PC-3 (cell line): ENCODE measurements at regions not wholly inside any gene's neighbourhood (a gene's known extent, or its start where the extent isn't known, plus 50 kb on each side); places are given as distances from the start of the nearest gene placed in this dataset.
A peak's percentile ranks its signal among the peaks of the same experiment; 100 is the strongest.

Source experiments
- ATAC-seq: fragments of 200-7000 bp; cut with Tn5 transposase; 2 replicates; pipeline ENCODE4 v1.9.1; 2020; ENCODE audit warnings: mild to moderate bottlenecking, moderate library complexity
- BruUV-seq: library from RNA; stranded (reverse); fragments of 400-500 nt; replicated peaks from 2 replicates; lab custom pipeline; 2021; lab: Mats Ljungman, UMichigan
- CTCF ChIA-PET: fragments of 300-600 bp; sonication (Branson Sonifier 250); formaldehyde crosslinking; loops from one replicate; lab custom pipeline; 2022; ENCODE audit warnings: antibody characterized with exemption; lab: Charles Lee
- POLR2A ChIA-PET: fragments of 300-600 bp; sonication (Branson Sonifier 250); formaldehyde crosslinking; loops from one replicate; lab custom pipeline; 2022; ENCODE audit warnings: antibody characterized with exemption; ENCODE audit not compliant: unreplicated experiment; lab: Charles Lee
- DNase-seq: peaks from one replicate; pipeline ENCODE4 v3.0.0-alpha.2; 2015
- H2AFZ ChIP-seq: fragments of 300-600 bp; sonication (generic); 2 replicates; pipeline ENCODE4 v1.6.0; 2016; ENCODE audit warnings: antibody characterized with exemption, low read length
- H3F3A ChIP-seq: fragments of 300-600 bp; sonication (generic); one replicate; pipeline ENCODE4 v1.6.0; 2017; ENCODE audit warnings: antibody characterized with exemption, low read length, control low read depth, mild to moderate bottlenecking; ENCODE audit not compliant: unreplicated experiment
- H3K27ac ChIP-seq: fragments of 300-600 bp; sonication (generic); 2 replicates; pipeline ENCODE4 v1.5.1; 2016; ENCODE audit warnings: mild to moderate bottlenecking, low read length
- H3K27me3 ChIP-seq: fragments of 300-600 bp; sonication (generic); 2 replicates; pipeline ENCODE4 v1.6.1; 2016; ENCODE audit warnings: low read length, mixed read lengths
- H3K36me3 ChIP-seq: fragments of 300-600 bp; sonication (generic); 2 replicates; pipeline ENCODE4 v1.6.1; 2016; ENCODE audit warnings: low read depth, mixed run types, low read length, mixed read lengths
- H3K4me1 ChIP-seq: fragments of 300-600 bp; sonication (generic); 2 replicates; pipeline ENCODE4 v1.5.1; 2016; ENCODE audit warnings: low read length; ENCODE audit not compliant: insufficient read depth
- H3K4me2 ChIP-seq: fragments of 300-600 bp; sonication (generic); 2 replicates; pipeline ENCODE4 v1.6.0; 2016; ENCODE audit warnings: low read length
- H3K4me3 ChIP-seq: fragments of 300-600 bp; sonication (generic); 2 replicates; pipeline ENCODE4 v1.5.1; 2016; ENCODE audit warnings: mild to moderate bottlenecking, low read length, mixed read lengths
- H3K79me2 ChIP-seq: fragments of 300-600 bp; sonication (generic); 2 replicates; pipeline ENCODE4 v1.6.1; 2017; ENCODE audit warnings: low read length, mixed read lengths
- H3K9ac ChIP-seq: fragments of 300-600 bp; sonication (generic); 2 replicates; pipeline ENCODE4 v1.6.0; 2016; ENCODE audit warnings: mild to moderate bottlenecking, low read length
- H3K9me2 ChIP-seq: fragments of 300-600 bp; sonication (generic); replicated peaks from 2 replicates; pipeline ENCODE4 v1.6.1; 2016; ENCODE audit warnings: mixed run types, low read length, mixed read lengths
- H3K9me3 ChIP-seq: fragments of 300-600 bp; sonication (generic); 2 replicates; pipeline ENCODE4 v1.6.1; 2016; ENCODE audit warnings: low read length, mixed read lengths
- H4K20me1 ChIP-seq: fragments of 300-600 bp; sonication (generic); 2 replicates; pipeline ENCODE4 v1.6.1; 2016; ENCODE audit warnings: low read length, mixed read lengths
- CTCF ChIP-seq: fragments of 300-600 bp; sonication (generic); conservative IDR thresholded peaks from 2 replicates; pipeline ENCODE4 v1.5.1; 2017; ENCODE audit warnings: antibody characterized with exemption, low read depth, mild to moderate bottlenecking, low read length
- EZH2 ChIP-seq: fragments of 300-600 bp; sonication (generic); IDR thresholded peaks from one replicate; pipeline ENCODE4 v1.6.1; 2017; ENCODE audit warnings: antibody characterized with exemption, mild to moderate bottlenecking, low read length; ENCODE audit not compliant: unreplicated experiment
- EZH2phosphoT487 ChIP-seq: fragments of 300-600 bp; sonication (generic); IDR thresholded peaks from 2 replicates; pipeline ENCODE4 v1.6.1; 2018; ENCODE audit warnings: mild to moderate bottlenecking, antibody characterized with exemption, low read length, borderline replicate concordance
- intact Hi-C: fragments of 100-400 bp; cut with micrococcal nuclease; formaldehyde crosslinking; loops from 2 replicates; pipeline ENCODE4 v1.9.0; 2023

- Histone ChIP-seq H3K9ac (no peak overlapping the region), H3K4me3 (no peak overlapping the region), H3K9me3 (no peaks in the 10 kb centered on the region), H3K4me2 (no peak overlapping the region), H3F3A (no peaks in the 10 kb centered on the region), H3K36me3 (no peaks in the 10 kb centered on the region), H2AFZ (no peak overlapping the region), H4K20me1 (no peaks in the 10 kb centered on the region), H3K27me3 (no peaks in the 10 kb centered on the region), H3K27ac (no peak overlapping the region), H3K9me2 (no peaks in the 10 kb centered on the region), H3K4me1 (peaks cover 21% of the 10 kb centered on the region), H3K79me2 (no peaks in the 10 kb centered on the region)
- peak; percentile 45 for DNase-seq
- ChIA-PET POLR2A (no interaction called here), CTCF (no interaction called here)
- BruUV-seq, result no TSS peak
- TF ChIP-seq EZH2phosphoT487 (no peak), CTCF (no peak)
- intact Hi-C loops, result no loop called here
- peak; percentile 55 for ATAC-seq
These were observed 167.6 kb downstream of the TFAP2B start for GRCh38 chr6:50986319-50986718.

DNA sequence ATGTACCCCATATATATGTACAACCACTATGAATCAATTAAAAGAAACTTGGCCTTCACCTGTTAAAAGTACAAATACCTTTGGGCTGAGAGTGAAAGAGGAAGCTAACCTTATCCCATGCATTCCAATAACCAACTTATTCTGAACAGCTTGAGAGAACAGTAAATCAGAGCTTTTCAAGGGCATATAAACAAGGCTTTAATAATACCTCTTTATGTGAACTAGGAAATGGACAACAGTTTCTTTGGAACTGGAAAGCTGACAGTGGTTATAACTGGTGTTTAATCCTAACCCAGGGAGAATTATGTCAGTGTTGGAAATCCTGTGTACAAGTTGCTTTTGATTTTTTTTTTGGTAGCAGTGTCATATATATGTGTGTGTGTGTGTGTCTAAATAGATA is 170.5 kb downstream of the TFAP2B start:
- ChIA-PET POLR2A (no interaction called here), CTCF (no interaction called here)
- H3K27me3 ChIP-seq, result no peaks in the 10 kb centered on the region
- H3F3A ChIP-seq, result no peaks in the 10 kb centered on the region
- no peaks in the 10 kb centered on the region for H3K9me2 ChIP-seq
- ATAC-seq, result no peak
- H4K20me1 ChIP-seq, result no peaks in the 10 kb centered on the region
- TF ChIP-seq EZH2 (no peak), CTCF (no peak), EZH2phosphoT487 (no peak)
- no peak overlapping the region for H3K27ac ChIP-seq
- DNase-seq, result no peak
- H3K79me2 ChIP-seq, result no peaks in the 10 kb centered on the region
- BruUV-seq, result no TSS peak
- H3K9me3 ChIP-seq, result no peaks in the 10 kb centered on the region
- H3K4me1 ChIP-seq, result peaks cover 27% of the 10 kb centered on the region
- no peak overlapping the region for H2AFZ ChIP-seq
- no peak overlapping the region for H3K4me2 ChIP-seq
- H3K36me3 ChIP-seq, result no peaks in the 10 kb centered on the region
- no peak overlapping the region for H3K4me3 ChIP-seq
- intact Hi-C loops, result no loop called here
- H3K9ac ChIP-seq, result no peak overlapping the region

GRCh38 chr6:50990750-50991446 is 172.2 kb downstream of the TFAP2B start:
- BruUV-seq, result no TSS peak
- POLR2A ChIA-PET, result no interaction called here
- Histone ChIP-seq H3K4me3 (no peak overlapping the region), H3K9ac (0 out of 2 replicates have a peak overlapping the region, but pooled peaks have one; percentile 3), H4K20me1 (no peaks in the 10 kb centered on the region), H3K4me2 (peak overlapping the region; percentile 39; the same call in 1 of the 2 replicates), H3K27ac (0 out of 2 replicates have a peak overlapping the region, but pooled peaks have one; percentile 23), H3F3A (no peaks in the 10 kb centered on the region), H3K4me1 (peaks cover 27% of the 10 kb centered on the region), H3K36me3 (no peaks in the 10 kb centered on the region), H3K9me3 (no peaks in the 10 kb centered on the region), H3K9me2 (no peaks in the 10 kb centered on the region), H3K27me3 (no peaks in the 10 kb centered on the region), H3K79me2 (no peaks in the 10 kb centered on the region), H2AFZ (no peak overlapping the region)
- CTCF ChIA-PET, result interaction anchor here (0.5 kb wide), 1 partner anchor 118 kb away, joined by 3 read pairs; no protein-coding TSS in a partner anchor
- DNase-seq (peak; percentile 81), ATAC-seq (peak; percentile 83)
- TF ChIP-seq EZH2 (no peak), CTCF (no peak), EZH2phosphoT487 (no peak)
- intact Hi-C loops, result no loop called here
